HAP-1 (cell line): ENCODE measurements at regions not wholly inside any gene's neighbourhood (a gene's known extent, or its start where the extent isn't known, plus 50 kb on each side); places are given as distances from the start of the nearest gene placed in this dataset.
A peak's percentile ranks its signal among the peaks of the same experiment; 100 is the strongest.

Source experiments
- DNase-seq, 2 experiments: peaks; one replicate each; pipeline ENCODE4 v3.0.0-alpha.2; 2016 to 2020; ENCODE audit warnings: low spot score in 2 of 2
- H3K27me3 ChIP-seq: fragments of 250-450 bp; sonication (Bioruptor Pico); 2 replicates; pipeline ENCODE4 v1.5.1; 2020; ENCODE audit warnings: low read depth, mild to moderate bottlenecking, moderate library complexity
- H3K36me3 ChIP-seq: fragments of 250-450 bp; sonication (Bioruptor Pico); replicated peaks from 2 replicates; pipeline ENCODE4 v1.5.1; 2020; ENCODE audit warnings: mild to moderate bottlenecking
- H3K4me1 ChIP-seq: fragments of 250-450 bp; sonication (Bioruptor Pico); 2 replicates; pipeline ENCODE4 v1.5.1; 2020; ENCODE audit warnings: mild to moderate bottlenecking
- H3K4me3 ChIP-seq: fragments of 250-450 bp; sonication (Bioruptor Pico); 2 replicates; pipeline ENCODE4 v1.5.1; 2020; ENCODE audit warnings: mild to moderate bottlenecking, moderate library complexity
- H3K9me3 ChIP-seq: fragments of 250-450 bp; sonication (Bioruptor Pico); 2 replicates; pipeline ENCODE4 v1.5.1; 2020; ENCODE audit warnings: mild to moderate bottlenecking, moderate library complexity
- in situ Hi-C: fragments of 300-500 bp; cut with MboI; formaldehyde crosslinking; loops from 3 replicates; pipeline ENCODE4 v1.14.3; 2020; ENCODE audit warnings: low sequenced_read_pairs, inconsistent platforms, mixed read lengths

DNA sequence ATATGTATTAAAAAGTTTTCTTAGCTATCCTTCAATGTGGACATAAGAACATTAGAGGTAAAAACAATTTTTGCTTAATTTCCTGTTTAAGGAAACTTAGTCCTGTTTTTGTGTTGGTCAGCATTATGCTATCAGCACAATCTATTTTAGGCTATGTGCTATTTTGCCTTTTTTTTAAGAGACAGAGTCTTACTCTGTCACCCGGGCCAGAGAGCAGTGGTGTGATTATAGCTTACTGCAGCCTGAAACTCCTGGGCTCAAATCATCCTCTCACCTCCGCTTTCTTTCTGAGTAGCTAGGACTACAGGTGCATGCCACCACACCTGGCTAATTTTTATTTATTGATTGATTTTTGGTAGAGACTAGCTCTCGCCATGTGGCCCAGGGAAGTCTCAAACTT is 199.1 kb upstream of the TMPRSS15 start:
- Histone ChIP-seq H3K4me3 (no peak overlapping the region), H3K27me3 (no peaks in the 10 kb centered on the region), H3K9me3 (no peaks in the 10 kb centered on the region), H3K36me3 (no peaks in the 10 kb centered on the region), H3K4me1 (peaks cover 8% of the 10 kb centered on the region)
- in situ Hi-C loops, result no loop called here
- DNase-seq, result no peak

DNA sequence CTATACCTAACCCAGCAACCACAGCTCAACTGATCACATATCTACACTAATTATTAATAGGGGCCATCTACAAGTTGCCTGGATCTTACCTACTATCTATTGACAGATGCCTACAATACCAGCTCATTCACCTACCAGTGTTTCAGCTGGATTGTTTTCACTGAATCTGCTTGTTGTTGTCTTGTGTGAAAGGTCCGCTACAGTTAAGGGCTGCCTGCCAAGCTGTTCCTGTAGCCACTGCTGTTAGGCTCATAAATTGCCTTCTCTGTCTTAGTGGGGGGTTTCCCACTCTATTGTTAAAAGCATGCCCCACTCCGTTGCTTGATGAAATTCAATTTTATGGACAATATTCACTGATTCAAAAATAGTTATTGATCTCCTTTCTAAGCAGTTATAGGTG is 199.7 kb upstream of the TMPRSS15 start:
- in situ Hi-C loops, result no loop called here
- no peak for DNase-seq
- H3K36me3 ChIP-seq, result no peaks in the 10 kb centered on the region
- no peak overlapping the region for H3K4me3 ChIP-seq
- H3K9me3 ChIP-seq, result no peaks in the 10 kb centered on the region
- H3K4me1 ChIP-seq, result peaks cover 13% of the 10 kb centered on the region
- no peaks in the 10 kb centered on the region for H3K27me3 ChIP-seq

DNA sequence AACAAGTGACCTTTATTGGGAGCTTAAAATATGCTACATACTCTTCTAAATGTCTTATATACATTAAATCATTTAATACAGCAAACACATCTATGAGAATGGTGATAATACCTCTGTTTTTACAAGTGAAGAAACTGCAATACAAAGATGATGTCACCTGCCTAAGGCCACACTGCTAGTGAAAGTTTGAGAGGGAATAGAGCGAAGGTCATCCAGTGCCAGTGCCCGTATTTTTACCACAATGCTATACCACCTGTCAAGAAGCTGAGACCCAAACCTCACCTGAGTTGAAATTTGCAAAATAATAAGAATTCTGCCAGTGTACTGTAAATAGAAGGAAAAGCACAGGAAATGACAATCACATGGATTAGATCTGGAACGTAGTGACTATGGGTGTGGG is 200.4 kb upstream of the TMPRSS15 start:
- Histone ChIP-seq H3K27me3 (no peaks in the 10 kb centered on the region), H3K36me3 (no peaks in the 10 kb centered on the region), H3K9me3 (no peaks in the 10 kb centered on the region), H3K4me1 (peaks cover 19% of the 10 kb centered on the region), H3K4me3 (no peak overlapping the region)
- no peak for DNase-seq
- in situ Hi-C loops, result no loop called here

DNA sequence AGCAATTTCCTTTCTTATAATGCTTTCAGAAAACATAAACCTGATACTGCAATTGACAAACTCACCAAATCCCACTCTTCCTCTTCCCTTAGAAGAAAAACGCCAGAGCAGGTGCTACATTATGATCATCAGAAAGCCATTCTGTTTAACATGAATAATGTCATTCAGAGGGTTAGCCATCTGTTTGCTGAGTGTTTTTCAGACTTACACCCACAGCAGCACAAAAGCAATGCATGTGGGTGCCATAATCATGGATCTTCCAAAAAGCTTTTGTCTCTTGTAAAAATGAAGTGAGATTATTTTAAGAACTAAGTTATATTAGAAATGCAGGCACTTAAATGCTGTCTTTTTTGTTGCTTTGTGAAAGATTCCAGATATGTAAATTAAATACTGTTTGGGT is 204.6 kb upstream of the TMPRSS15 start:
- Histone ChIP-seq H3K27me3 (no peaks in the 10 kb centered on the region), H3K36me3 (no peaks in the 10 kb centered on the region), H3K9me3 (no peaks in the 10 kb centered on the region), H3K4me3 (no peak overlapping the region), H3K4me1 (peaks cover 12% of the 10 kb centered on the region)
- in situ Hi-C loops, result no loop called here
- peak; percentile 50 to 75 for DNase-seq

DNA sequence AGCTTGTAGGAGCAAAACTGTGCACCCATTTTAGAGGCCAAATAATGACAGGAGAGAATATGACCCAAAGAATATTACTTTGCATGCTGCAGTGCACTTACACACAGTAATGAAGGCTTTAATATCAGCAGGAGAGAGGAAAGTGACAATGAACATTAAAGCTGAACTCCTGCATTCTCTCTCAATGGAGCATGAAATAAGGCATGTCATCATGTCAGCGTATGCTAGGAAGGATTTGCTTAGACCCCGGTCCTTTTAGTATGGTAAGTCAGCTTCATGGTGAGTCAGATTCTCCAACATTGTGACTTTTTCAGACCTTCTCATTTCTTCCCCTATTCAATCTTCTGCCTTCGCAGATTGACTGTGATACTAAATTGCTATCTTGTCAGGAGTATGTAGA is 210.7 kb upstream of the TMPRSS15 start:
- no peak for DNase-seq
- no peaks in the 10 kb centered on the region for H3K4me1 ChIP-seq
- no peaks in the 10 kb centered on the region for H3K36me3 ChIP-seq
- no peak overlapping the region for H3K4me3 ChIP-seq
- H3K27me3 ChIP-seq, result no peaks in the 10 kb centered on the region
- H3K9me3 ChIP-seq, result no peaks in the 10 kb centered on the region
- in situ Hi-C loops, result no loop called here

DNA sequence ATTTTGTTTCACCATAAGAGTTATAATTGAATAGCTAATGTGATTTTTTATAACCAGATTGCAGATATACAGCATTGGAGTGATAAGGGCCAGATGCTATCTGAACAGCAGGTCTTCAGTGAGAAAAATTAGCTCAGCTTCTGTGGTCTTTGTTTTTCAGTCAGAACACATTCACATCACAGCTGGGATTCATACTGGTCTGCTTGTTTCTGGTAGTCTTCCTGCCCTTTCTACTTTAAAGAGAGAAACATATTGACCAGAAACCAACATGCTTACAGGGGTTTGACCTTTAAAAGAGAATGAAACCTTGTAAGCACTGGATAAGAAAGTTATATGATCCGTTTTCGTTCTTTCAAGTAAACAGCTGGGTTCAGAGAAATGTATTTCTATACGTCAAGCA is 213.7 kb upstream of the TMPRSS15 start:
- Histone ChIP-seq H3K36me3 (no peaks in the 10 kb centered on the region), H3K4me1 (no peaks in the 10 kb centered on the region), H3K27me3 (no peaks in the 10 kb centered on the region), H3K9me3 (no peaks in the 10 kb centered on the region), H3K4me3 (no peak overlapping the region)
- no peak for DNase-seq
- in situ Hi-C loops, result no loop called here

DNA sequence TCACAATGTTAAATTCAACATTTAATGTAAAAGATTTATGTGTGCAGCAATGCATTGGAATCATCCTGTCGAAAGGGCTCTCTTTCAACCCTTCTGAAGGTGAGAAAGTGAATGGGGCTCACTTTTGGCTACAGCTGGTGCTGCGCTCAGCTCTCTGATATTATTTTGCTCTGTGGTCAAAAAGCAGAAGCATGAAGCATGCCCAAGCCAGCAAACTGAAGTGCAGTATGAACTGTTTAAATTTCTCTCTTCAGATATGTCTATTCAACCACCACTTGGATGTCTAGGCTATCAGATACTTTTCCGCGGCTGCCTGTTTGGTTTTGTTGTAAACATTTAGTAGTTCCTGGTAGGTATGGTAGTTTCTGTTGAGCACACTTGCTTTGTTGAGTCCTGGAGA is 216.9 kb upstream of the TMPRSS15 start:
- no peaks in the 10 kb centered on the region for H3K4me1 ChIP-seq
- in situ Hi-C loops, result no loop called here
- no peak for DNase-seq
- H3K27me3 ChIP-seq, result no peaks in the 10 kb centered on the region
- no peaks in the 10 kb centered on the region for H3K36me3 ChIP-seq
- no peak overlapping the region for H3K4me3 ChIP-seq
- no peaks in the 10 kb centered on the region for H3K9me3 ChIP-seq

DNA sequence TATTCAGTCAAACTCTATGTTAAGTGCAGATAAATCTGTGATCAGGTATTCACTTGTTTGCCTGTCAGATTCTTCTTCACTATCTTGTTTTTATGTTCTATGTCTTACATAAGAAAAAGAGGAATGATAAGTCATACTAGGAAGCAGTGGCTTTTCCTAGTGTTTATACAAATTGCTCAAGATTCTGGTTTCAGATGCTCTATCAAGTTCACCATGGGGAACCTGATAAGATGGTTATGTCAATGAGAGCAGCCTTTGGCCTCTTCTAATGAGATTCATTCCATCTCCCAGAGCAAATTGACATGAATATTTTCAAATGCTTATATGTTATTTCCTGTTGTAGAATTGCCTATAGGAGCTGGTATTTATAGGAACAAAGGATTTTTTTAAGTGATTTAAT is 218.8 kb upstream of the TMPRSS15 start:
- in situ Hi-C loops, result no loop called here
- Histone ChIP-seq H3K4me3 (no peak overlapping the region), H3K27me3 (no peaks in the 10 kb centered on the region), H3K9me3 (no peaks in the 10 kb centered on the region), H3K36me3 (no peaks in the 10 kb centered on the region), H3K4me1 (no peaks in the 10 kb centered on the region)
- DNase-seq, result no peak

DNA sequence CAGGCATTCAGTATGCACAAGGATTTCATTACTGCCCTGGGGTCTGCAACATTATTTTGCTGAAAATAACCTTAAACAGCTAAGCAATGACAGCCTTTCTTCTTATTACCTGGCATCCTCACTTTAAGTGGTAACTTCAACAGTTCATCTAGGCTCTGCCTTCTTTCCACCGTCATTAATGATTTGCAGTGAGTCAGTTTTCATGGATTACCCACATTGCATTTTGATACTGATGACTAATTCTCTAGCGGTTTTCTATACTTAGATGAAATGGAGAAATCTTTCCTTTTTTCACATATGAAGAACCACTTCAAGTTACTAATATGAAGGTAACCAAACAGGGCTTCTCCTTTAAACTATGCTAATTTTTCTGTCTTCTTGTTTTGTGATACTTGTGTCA is 226.9 kb upstream of the TMPRSS15 start:
- Histone ChIP-seq H3K27me3 (no peaks in the 10 kb centered on the region), H3K4me1 (no peaks in the 10 kb centered on the region), H3K36me3 (no peaks in the 10 kb centered on the region), H3K9me3 (no peaks in the 10 kb centered on the region), H3K4me3 (no peak overlapping the region)
- in situ Hi-C loops, result no loop called here
- no peak for DNase-seq

DNA sequence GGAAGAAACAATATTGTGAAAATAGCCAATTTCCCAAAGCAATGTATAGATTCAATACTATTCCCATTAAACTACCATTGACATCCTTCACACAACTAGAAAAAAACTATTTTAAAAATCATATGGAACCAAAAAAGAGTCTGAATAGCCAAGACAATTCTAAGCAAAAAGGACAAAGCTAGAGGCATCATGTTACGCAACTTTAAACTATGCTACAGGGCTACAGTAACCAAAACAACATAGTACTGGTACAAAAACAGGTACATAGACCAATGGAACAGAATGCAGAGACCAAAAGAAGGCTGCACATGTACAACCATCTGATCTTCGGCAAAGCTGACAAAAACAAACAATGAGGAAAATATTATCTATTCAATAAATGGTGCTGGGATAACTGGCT is 233.3 kb upstream of the TMPRSS15 start:
- H3K4me1 ChIP-seq, result no peaks in the 10 kb centered on the region
- no peak overlapping the region for H3K4me3 ChIP-seq
- H3K27me3 ChIP-seq, result no peaks in the 10 kb centered on the region
- DNase-seq, result no peak
- no peaks in the 10 kb centered on the region for H3K36me3 ChIP-seq
- no peaks in the 10 kb centered on the region for H3K9me3 ChIP-seq
- in situ Hi-C loops, result no loop called here

DNA sequence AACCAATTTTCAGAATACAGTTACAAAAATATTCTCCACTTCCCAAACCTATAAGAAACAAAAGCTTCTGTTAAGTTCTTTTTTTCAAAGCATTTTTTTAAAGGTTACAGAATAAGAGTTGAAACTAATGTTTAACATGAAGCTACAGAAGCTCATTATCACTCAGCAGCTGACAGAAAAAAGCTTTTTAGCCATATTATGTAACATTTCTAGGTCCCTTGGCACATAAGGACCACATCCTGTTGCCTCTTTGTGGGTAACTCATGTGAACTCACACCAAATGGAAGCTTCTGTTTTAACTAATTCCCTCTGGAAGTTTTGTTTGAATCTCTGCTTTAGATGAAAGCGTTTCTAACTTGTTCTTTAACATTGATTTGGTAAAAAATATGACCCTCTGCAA is 242.5 kb upstream of the TMPRSS15 start:
- Histone ChIP-seq H3K4me1 (peaks cover 15% of the 10 kb centered on the region; the same call in 1 of the 2 replicates), H3K27me3 (no peaks in the 10 kb centered on the region), H3K4me3 (no peak overlapping the region), H3K36me3 (no peaks in the 10 kb centered on the region), H3K9me3 (no peaks in the 10 kb centered on the region)
- in situ Hi-C loops, result no loop called here
- no peak for DNase-seq

DNA sequence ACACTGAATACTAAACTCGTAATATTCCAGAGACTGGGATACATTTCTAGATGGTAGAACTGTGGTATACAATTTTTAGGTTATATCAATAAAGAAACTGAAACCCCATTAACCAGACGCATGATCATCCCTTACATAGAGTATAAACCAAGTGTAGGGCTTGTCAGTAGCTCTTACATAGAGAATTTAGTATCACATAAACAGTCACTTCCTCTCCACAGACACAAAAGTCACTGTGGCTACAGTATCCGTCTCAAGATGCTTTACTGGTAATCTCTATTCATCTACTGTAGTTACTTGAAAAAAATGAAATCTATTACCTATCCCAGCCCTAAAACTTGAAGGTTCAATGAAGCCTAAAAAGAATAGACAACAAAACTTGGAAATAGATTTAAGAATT is 252.3 kb upstream of the TMPRSS15 start:
- DNase-seq, result no peak
- H3K9me3 ChIP-seq, result no peaks in the 10 kb centered on the region
- no peak overlapping the region for H3K4me3 ChIP-seq
- no peaks in the 10 kb centered on the region for H3K27me3 ChIP-seq
- in situ Hi-C loops, result no loop called here
- no peaks in the 10 kb centered on the region for H3K36me3 ChIP-seq
- H3K4me1 ChIP-seq, result no peaks in the 10 kb centered on the region

DNA sequence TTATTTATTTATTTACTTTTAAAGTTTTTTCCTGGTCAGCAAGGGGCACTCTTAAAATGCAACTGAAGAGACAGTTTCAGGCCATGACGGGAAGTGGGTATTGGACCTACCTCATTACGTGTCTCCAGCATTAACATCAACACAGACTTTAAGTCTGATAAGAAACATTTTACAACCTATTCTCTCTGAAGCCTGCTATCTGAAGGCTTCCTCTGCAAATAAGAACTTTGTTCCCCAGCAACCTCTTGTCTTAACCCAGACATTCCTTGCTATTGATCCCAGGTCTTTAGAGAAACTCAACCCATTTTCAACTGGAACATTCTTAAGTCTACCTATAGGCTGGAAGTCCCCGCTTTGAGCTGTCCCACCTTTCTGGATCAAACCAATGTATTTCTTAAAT is 258.3 kb upstream of the TMPRSS15 start:
- in situ Hi-C loops, result no loop called here
- H3K4me3 ChIP-seq, result no peak overlapping the region

DNA sequence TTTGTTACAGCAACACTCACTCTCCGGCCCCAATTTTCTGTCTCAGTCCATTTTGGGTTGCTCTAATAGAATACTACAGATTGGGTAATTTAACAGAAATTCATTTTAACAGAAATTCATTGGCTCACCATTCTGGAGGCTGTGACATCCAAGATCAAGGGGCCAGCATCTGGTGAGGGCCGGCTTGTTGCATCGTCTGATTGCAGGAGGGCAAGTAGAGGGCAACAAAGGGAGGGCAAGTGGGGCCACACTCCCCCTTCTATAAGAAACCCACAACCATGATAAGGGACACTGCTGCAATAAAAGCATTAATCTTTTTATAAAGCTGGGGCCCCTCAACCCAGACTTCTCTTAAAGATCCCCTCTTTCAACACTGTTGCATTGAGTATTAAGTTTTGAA is 260.1 kb upstream of the TMPRSS15 start:
- Histone ChIP-seq H3K27me3 (no peaks in the 10 kb centered on the region), H3K4me1 (no peaks in the 10 kb centered on the region), H3K4me3 (no peak overlapping the region), H3K36me3 (no peaks in the 10 kb centered on the region), H3K9me3 (no peaks in the 10 kb centered on the region)
- no peak for DNase-seq
- in situ Hi-C loops, result no loop called here

More for the DNA sequence above, 258.3 kb upstream of the TMPRSS15 start:
- H3K4me1 ChIP-seq, result no peaks in the 10 kb centered on the region
- H3K9me3 ChIP-seq, result no peaks in the 10 kb centered on the region
- no peaks in the 10 kb centered on the region for H3K27me3 ChIP-seq
- no peaks in the 10 kb centered on the region for H3K36me3 ChIP-seq
- no peak for DNase-seq

DNA sequence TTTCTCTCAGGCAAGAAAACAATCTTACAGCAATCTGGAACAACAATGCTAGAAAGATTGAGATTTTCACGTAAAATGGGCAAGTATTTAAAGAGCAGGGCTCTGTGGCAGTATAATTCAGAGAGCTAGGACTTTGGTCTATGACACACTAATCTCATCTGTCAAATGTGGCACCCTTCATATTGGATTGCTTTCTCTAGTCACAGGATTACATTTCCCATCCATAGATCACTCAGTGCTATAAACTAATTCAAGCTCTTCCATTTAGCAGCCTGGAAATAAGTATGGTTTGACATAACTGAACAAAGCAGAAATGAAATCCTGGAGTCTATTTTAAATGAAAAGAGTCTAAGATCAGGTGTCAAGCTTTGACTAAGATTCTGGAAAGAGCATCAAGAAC is 263.1 kb upstream of the TMPRSS15 start:
- DNase-seq, result no peak
- Histone ChIP-seq H3K36me3 (no peaks in the 10 kb centered on the region), H3K4me1 (no peaks in the 10 kb centered on the region), H3K9me3 (no peaks in the 10 kb centered on the region), H3K27me3 (no peaks in the 10 kb centered on the region), H3K4me3 (no peak overlapping the region)
- in situ Hi-C loops, result no loop called here
